HL-60 (cell line): ENCODE measurements at regions not wholly inside any gene's neighbourhood (a gene's known extent, or its start where the extent isn't known, plus 50 kb on each side); places are given as distances from the start of the nearest gene placed in this dataset.

Source experiments
- DNase-seq, 2 experiments: peaks; one replicate each; pipeline ENCODE4 v3.0.0-alpha.2; 2010 to 2020; ENCODE audit warnings: low read depth in 1 of 2, low spot score in 1 of 2
- H3K27ac ChIP-seq: fragments of 250-450 bp; sonication (Bioruptor Pico); replicated peaks from 2 replicates; pipeline ENCODE4 v1.5.1; 2020; ENCODE audit warnings: mild to moderate bottlenecking, moderate library complexity
- H3K27me3 ChIP-seq: fragments of 250-450 bp; sonication (Bioruptor Pico); 2 replicates; pipeline ENCODE4 v1.5.1; 2021; ENCODE audit warnings: mild to moderate bottlenecking, moderate library complexity; ENCODE audit not compliant: insufficient read depth, poor library complexity, severe bottlenecking
- H3K4me3 ChIP-seq: replicated peaks from 2 replicates; pipeline ENCODE4 v1.5.1; 2011; ENCODE audit warnings: mild to moderate bottlenecking, control low read depth, low read length; ENCODE audit not compliant: insufficient read depth
- GABPA ChIP-seq: IDR thresholded peaks from 2 replicates; pipeline ENCODE4 v1.6.1; 2012; ENCODE audit warnings: low read depth
- POLR2AphosphoS5 ChIP-seq: IDR thresholded peaks from 2 replicates; pipeline ENCODE4 v1.6.1; 2012; ENCODE audit warnings: low read depth
- SPI1 ChIP-seq: IDR thresholded peaks from 2 replicates; pipeline ENCODE4 v1.6.1; 2012; ENCODE audit warnings: low read depth, mild to moderate bottlenecking, borderline replicate concordance
- TF ChIP-seq, protein P1 (sequence below): IDR thresholded peaks from one replicate; pipeline ENCODE4 v1.5.1; 2011; ENCODE audit warnings: low read length, control low read depth, inconsistent platforms; ENCODE audit not compliant: insufficient read depth
- TF ChIP-seq, protein P2 (sequence below): IDR thresholded peaks from 2 replicates; pipeline ENCODE4 v1.6.1; 2012; ENCODE audit warnings: low read depth; ENCODE audit not compliant: insufficient replicate concordance

DNA sequence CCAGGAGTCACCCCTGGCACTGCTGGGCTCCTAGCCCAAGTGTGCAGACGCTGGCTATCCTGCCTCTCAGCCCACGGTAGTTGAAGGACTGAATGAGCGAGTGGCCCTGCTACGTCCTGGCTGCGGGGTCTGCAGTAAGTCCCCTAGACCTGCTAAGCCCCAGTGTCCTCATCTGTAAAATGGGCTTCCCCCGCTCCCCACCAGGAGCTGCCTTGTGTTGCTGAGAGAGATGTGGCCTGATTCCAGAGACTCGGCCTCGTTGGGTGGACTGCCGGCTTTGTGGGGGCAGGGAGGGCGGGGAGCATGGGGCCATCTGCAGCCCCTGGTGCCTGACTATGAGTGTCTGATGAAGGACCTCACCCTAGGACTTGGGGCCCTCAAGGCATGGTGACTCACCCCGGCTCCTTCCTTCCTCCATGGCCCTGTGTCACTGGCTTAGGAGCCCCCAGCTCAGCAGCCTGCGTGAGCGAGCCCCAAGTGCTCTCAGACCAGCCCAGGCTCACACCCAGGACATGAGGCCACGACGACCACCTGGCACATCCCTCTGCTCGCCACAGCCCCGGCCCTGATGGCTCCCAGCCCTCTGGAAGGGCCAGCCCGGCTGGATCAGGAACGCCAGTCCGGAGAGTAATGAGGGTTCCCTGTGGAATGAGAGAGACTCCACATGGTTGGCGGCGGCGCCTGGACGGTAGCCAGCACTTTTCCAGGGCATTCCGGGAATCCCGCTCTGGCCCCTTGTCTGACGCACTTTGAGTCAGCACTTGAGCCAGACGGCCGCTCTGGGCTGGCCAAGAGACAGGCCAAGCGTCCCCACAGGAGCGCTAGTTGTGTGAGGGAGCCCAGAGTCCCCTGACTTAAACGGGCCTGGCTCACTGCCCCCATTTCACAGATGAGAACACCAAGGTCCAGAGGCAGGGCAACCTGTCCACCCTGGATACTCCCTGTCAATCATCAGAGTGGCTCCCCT is 50.5 kb upstream of the SHISAL1 start:
- TF ChIP-seq SPI1 (no peak), POLR2AphosphoS5 (no peak), GABPA (no peak)
- TF ChIP-seq, protein P1, sequence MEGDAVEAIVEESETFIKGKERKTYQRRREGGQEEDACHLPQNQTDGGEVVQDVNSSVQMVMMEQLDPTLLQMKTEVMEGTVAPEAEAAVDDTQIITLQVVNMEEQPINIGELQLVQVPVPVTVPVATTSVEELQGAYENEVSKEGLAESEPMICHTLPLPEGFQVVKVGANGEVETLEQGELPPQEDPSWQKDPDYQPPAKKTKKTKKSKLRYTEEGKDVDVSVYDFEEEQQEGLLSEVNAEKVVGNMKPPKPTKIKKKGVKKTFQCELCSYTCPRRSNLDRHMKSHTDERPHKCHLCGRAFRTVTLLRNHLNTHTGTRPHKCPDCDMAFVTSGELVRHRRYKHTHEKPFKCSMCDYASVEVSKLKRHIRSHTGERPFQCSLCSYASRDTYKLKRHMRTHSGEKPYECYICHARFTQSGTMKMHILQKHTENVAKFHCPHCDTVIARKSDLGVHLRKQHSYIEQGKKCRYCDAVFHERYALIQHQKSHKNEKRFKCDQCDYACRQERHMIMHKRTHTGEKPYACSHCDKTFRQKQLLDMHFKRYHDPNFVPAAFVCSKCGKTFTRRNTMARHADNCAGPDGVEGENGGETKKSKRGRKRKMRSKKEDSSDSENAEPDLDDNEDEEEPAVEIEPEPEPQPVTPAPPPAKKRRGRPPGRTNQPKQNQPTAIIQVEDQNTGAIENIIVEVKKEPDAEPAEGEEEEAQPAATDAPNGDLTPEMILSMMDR: no peak
- TF ChIP-seq, protein P2, sequence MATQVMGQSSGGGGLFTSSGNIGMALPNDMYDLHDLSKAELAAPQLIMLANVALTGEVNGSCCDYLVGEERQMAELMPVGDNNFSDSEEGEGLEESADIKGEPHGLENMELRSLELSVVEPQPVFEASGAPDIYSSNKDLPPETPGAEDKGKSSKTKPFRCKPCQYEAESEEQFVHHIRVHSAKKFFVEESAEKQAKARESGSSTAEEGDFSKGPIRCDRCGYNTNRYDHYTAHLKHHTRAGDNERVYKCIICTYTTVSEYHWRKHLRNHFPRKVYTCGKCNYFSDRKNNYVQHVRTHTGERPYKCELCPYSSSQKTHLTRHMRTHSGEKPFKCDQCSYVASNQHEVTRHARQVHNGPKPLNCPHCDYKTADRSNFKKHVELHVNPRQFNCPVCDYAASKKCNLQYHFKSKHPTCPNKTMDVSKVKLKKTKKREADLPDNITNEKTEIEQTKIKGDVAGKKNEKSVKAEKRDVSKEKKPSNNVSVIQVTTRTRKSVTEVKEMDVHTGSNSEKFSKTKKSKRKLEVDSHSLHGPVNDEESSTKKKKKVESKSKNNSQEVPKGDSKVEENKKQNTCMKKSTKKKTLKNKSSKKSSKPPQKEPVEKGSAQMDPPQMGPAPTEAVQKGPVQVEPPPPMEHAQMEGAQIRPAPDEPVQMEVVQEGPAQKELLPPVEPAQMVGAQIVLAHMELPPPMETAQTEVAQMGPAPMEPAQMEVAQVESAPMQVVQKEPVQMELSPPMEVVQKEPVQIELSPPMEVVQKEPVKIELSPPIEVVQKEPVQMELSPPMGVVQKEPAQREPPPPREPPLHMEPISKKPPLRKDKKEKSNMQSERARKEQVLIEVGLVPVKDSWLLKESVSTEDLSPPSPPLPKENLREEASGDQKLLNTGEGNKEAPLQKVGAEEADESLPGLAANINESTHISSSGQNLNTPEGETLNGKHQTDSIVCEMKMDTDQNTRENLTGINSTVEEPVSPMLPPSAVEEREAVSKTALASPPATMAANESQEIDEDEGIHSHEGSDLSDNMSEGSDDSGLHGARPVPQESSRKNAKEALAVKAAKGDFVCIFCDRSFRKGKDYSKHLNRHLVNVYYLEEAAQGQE: no peak
- H3K27me3 ChIP-seq: peaks cover 3% of the 10 kb centered on the region
- no peak overlapping the region for H3K27ac ChIP-seq
- DNase-seq: no peak
- H3K4me3 ChIP-seq: no peak overlapping the region

DNA sequence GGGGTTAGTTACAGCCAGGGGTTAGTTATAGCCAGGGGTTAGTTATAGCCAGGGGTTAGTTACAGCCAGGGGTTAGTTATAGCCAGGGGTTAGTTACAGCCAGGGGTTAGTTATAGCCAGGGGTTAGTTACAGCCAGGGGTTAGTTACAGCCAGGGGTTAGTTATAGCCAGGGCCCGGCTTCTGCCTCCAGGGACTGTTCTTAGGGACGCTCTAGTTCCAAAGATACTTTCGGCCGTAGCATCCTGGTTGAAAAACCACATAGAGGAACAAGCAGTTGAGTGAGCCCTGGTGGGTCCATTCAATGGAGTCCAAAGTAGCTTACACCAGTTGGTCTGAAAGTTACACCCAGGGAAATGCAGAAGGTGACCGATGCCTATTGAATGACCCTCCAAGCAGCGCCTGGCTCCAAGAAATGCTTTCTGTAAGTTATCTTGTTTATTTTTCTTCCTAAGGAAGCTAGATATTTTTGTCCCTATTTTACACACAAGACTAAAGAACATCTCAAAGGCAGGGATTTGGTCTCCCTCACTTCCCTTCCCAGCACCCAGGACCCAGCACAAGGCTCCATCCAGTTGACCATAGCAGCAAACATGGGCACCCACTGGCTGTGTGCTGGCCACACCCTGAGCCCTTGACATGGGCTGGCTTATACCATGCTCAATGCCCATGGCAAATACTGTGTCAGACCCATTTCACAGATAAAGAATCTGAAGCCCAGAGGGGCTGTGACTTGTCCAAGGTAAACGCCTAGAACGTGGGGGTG is 49.7 kb upstream of the SHISAL1 start:
- H3K4me3 ChIP-seq: no peak overlapping the region
- no peak for DNase-seq
- peaks cover 2% of the 10 kb centered on the region for H3K27me3 ChIP-seq
- H3K27ac ChIP-seq: no peak overlapping the region
- TF ChIP-seq SPI1 (no peak), POLR2AphosphoS5 (no peak), GABPA (no peak)
- TF ChIP-seq, protein P2: no peak
- TF ChIP-seq, protein P1: no peak
